ENCODE measurements at regions not wholly inside any gene's neighbourhood (a gene's known extent, or its start where the extent isn't known, plus 50 kb on each side); places are given as distances from the start of the nearest gene placed in this dataset.

GRCh38 chr14:83541147-83541546 lies 1988.8 kb upstream of the FLRT2 start:
- TF ChIP-seq POLR2AphosphoS5 (IDR thresholded peaks at IDR 0.05; ENCODE audit: insufficient read depth in 1 of 2, low read depth in 1 of 2) (no peak), CTCF (IDR thresholded peaks at IDR 0.05) (no peak)

Measured in vagina (tissue), 2 donors.